GM03348 (cell line): ENCODE measurements at regions not wholly inside any gene's neighbourhood (a gene's known extent, or its start where the extent isn't known, plus 50 kb on each side); places are given as distances from the start of the nearest gene placed in this dataset.
"Not testable (repeated sequence)": the region's sequence is repeated elsewhere in the genome, so short reads cannot be mapped to it uniquely, and the experiment has no call there.

ENCODE experiments used
- DNase-seq: peaks from one replicate; pipeline ENCODE4 v3.0.0; 2012; ENCODE audit warnings: low spot score

DNA sequence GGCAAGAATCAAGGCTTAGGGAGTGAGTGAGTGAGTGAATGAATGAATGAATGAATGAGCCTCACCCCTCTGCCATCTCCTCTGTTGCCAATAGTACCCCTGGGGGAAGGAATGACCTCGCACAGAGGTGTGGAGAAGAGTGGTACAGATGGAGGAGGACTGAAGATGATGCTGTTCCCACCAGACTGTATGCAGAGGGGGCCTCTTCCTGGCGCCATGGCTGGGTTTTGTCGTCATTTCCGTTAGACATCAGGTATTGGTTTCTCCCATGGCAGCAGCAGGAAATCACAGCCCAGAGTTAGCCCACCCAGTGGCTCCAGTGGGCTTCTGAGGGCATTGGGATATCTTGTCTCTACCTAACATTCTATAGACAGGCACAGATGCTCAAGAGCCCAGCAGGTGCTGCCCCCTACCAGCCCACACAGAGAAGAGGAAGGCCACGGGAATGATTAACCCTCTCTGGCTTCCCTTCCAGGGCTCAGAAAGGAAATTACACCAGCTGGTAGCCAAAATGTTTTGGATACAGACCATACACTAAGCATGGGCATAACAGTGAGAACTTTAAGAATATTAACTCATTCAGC is 109.8 kb upstream of the SLC6A11 start:
- DNase-seq, result no peak

DNA sequence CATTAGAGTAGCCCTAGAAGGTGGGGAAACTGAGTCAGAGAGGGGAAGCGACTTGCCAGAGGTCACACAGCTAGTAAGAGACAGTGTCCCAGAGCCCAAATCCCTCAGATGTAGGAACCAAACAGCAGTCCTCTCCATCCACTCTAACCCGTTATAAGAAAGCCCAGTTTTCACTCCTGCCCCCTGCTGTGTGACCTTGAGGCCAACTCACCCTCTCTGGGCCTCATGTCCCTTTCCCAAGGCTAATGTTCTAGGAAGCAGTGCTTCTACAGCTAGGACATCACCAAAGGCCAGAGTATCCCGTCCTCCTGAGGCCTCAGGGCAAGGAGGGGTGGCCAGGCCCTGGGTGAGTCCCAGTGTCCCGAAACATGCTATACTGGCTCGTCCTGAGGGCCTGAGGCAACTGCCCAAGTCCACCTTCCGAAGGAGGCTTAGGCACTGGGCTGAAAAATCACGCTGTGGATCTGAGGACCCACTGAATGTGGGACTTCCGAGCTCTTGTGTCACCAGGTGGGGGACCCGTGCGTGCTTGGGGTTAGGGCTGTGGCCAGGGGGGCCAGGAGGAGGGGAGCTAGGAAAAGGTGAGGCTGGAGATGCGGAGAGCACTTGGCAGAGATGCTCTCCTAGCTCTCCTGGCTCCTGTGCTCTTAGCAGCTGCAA is 109.2 kb upstream of the SLC6A11 start:
- no peak for DNase-seq

DNA sequence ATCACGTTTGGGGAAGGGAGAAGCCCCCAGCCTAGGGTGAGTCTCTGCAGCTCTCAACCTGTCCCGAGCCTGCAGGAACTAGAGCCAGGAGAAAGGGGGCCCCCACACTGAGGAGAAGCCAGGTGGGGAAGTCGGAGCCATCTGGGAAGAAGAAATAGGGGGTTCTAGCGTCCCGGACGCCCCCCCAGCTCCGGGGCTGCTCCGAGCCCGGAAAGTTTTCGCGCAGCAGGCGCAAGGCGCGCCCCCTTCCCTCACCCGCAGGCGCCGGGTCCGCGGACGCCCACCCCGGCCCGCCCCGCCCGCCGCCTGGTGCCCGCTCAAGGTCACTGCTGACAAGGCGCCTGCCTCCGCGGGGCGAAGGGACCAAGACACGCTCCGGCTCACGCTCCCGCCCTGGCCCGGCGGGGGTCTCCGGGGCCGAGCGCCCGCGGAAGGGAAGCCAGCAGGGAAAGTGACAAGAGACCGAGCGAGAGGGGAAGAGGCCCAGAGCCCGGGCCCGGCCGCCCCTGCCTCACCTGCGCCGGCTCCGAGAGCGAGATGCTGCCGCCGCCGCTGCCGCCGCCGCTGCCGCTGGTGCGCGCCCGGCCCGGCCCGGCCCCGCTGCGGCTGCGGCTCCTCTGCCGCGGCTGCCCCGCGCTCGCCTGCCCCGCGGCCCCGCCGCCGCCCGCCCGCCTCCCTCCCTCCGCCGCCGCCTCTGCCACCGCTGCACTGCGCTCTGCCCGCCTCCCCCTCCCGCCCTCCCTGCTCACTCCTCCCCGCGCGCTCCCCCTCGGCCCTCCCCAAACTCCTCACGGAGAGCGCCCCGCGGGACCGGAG is 108.4 kb upstream of the SLC6A11 start:
- DNase-seq, result peak; percentile 23

DNA sequence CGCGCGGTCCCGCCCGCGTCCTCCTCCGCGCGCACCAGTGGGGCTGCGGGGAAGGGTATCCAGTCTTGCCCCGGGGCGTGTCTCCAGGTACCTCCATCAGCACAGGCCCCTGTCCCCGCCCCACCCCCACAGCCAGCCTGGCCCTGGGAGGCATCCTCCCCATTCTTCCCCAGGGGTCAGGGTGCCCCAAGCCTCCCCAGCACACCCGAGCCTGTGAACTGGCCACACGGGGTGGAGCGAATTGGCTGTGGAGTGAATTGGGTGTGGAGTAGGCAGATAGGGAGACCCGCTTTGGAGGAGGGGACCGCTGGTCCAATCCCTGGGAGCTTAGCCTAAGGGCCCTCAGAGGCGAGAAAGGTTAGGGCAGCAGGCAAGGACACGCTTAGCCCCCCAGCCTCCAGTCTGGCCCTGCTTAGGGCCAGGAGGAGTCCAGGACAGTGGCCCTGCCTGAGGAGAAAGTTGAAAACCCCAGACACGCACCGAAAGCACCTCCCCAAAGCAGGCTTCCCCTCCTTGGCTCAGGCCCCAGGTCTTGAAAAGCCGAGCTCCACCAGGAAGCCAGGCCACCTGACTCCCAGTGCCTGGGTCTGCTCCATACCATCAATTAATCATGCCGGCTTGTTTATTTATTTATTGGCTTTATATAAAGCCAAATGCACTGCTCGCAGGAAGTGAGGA is 107.7 kb upstream of the SLC6A11 start:
- peak; percentile 24 for DNase-seq

DNA sequence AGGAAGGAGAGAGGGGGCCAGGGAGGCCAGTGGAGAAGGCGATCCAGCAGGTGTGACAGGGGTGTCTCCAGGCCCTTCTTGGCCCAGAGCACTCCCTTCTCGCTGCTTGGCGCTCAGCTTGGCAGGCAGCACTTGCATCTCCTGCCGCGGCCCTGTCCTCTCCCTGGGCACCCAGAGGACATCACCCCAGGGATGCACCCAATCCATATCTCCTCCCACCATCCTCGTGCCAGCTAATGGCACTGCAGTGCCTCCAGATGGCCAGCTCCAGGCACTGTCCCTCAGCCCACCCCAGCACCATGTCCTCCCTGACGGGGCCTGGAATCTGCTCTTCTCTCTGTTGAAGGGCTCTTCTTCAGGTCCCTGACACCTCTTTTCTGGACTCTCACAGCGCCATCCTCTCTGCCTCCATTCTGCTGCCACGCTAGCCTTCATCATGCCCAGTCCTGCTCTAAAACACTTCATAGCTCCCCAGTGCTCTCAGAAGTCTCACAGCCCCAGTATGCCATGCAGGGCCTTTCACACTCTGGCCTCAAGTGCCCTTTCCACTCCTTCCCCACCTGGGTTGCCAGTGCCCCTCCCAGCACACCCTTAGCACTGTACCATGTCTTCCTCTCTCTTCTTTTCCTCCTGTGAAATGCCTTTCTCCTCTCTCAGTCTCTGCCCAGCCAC is 106.8 kb upstream of the SLC6A11 start:
- no peak for DNase-seq

DNA sequence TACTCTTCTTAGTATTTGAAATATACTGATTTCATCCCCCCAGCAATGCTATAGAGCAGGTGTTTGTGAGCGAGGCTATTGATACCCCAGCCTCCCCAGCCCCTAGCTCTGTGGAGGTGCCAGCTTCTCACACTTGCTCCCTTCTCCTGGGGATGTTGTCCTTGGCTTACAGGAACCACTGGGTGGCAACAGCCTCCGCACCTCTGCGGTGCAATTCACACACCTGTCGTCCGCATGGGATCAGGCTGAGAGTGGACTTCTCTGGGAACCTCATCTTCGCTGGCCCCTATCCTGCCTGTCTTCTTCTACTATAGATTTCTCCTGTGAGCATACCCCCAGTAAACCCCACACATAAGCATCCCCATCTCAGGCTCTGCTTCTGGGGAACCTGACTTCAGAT is 103.9 kb upstream of the SLC6A11 start:
- DNase-seq, result no peak

DNA sequence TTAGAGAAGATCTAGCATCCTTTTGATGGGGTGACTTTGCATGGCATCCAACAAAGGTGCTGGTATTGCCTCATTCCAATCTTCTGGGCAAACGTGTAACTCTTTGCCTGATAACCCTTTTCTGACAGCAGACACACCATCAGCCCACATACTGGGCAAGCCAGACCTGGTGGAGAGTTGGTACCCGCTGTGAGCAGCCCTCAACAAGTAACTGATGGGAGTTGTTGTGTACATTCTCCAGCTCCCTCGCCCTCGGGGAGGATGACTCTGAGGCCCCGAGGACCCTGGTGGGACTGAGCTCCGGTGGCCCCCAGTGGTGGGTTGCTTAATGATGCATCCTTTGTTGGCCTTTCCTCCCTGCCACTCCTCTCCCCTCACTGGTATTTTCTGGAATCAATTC is 102.4 kb upstream of the SLC6A11 start:
- no peak for DNase-seq

DNA sequence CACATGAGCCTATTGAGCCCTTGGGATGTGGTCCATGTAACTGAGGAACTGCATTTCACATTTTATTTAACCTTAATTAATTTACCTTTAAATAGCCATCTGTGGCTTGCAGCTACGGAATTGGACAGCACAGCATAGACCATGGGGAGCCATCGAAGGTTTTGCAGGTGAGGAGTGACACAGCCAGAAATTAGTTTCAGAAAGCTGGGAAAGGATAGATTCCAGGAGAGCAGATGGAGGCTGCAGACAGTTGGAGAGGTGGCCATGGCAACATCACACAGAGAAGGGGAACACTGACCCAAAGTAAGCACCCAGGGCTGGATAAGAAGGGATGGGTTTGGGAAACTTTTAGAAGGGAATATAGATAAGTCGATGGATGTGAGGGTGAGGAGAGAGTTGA is 100.1 kb upstream of the SLC6A11 start:
- no peak for DNase-seq

DNA sequence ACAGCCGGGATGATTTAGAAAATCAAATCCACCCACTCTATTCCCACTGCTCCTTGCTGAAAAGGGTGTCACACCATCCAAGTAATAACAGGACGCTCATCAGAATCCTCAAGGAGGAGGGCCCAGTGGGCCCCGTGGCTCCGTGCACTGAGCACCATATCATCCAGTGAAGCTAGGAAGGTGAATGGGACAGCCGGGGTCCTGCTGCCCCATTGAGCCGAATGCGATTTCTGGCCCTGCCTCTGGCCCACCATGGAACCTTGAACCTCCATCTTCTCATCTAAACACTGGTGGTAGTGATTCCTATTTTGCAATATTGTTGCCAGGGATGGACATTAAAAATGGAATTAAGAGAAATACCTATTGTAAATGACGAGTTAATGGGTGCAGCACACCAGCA is 99.1 kb upstream of the SLC6A11 start:
- DNase-seq, result no peak

DNA sequence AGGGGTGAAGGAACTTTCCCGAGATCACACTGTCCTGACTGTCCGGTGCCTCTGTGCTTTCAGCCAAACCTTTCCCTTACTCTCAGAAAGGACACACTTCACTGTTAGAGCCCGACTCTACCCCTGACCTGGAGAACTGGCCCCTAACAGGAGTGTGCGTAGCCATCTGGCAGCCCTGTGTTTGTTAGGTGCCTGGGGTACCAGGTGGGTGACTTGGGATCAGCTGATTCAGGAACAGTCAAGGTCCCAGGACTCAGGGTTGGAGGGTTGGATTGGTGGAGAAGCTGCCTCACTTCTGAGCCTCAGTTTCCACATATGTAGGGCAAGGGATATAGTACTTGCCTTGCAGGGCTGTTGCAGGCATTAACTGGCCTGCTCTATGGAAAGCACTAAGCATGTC is 98.3 kb upstream of the SLC6A11 start:
- DNase-seq, result no peak

DNA sequence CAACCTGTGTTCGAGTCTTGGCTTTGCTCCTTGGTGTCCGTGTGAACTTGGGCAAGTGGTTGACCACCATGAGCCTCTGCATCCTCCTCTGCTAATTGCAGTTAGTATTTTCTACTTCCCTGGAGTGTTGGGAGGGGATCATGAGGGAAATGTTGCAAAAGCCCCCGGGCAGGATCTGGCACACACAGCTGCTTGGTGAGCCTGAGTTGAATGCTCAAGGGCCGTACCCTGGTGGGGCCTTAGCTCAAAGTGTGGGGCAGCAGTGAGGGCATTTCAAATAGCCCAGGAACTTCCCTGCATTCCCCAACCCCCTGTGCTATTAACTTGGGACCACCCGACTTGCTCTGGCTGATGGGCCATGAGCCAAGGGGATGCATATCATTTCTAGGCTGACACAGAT is 94.9 kb upstream of the SLC6A11 start:
- DNase-seq, result no peak

DNA sequence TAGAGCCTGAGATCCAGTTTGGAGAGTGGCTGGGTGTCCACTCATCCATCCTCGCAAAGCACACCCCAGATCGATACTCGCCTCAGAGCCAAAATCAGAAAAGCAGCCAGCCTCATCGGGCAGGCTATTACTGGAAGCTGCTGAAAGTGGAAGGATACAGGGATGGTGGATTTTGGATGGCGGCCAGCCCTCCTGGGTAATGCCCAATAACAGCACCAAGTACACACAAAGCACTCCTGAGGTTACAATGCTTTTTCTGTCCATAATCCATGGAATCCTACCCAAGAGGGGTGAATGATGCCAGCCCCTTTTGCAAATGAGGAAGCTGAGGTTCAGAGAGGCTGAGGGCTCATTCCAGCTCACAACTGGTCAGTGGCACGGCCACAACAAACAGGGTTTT is 93.1 kb upstream of the SLC6A11 start:
- DNase-seq, result no peak

DNA sequence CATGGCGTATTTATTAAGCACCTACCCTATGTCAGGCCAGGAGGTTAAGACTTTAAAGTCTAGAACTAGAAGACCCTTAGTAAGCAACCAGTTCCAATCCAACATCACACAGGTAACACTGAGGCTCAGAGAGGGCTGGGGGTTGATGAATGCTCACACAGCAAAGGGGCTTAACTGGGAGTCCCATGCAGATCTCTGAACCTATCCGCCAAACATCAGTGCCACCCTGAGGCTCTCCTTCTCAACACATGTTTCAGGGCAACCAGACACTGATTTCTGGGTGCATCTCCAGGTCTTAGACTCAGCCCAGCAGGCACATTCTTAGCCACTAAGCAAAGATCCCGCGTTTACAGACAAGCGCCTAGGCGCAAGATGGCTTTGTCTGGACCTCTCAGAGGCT is 92.0 kb upstream of the SLC6A11 start:
- no peak for DNase-seq

DNA sequence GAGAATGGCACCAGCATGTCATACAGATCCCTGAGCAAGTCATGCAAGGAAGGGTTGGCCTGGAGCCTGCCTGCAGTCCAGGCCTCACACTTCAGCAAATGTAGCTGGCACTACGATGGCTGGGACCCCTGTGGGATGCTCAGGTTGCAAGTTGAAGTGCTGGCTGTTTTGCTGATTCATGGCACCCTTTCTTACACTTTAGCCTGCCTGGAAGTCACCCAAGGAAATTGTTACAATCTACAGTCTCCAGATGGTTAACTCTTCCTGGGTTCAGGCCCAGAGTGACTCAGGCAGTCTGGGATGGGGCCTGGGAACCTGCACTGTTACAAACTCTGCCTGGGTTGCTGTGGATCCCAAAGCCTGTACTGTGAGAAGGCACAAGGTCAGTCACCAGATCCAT is 91.0 kb upstream of the SLC6A11 start:
- no peak for DNase-seq

DNA sequence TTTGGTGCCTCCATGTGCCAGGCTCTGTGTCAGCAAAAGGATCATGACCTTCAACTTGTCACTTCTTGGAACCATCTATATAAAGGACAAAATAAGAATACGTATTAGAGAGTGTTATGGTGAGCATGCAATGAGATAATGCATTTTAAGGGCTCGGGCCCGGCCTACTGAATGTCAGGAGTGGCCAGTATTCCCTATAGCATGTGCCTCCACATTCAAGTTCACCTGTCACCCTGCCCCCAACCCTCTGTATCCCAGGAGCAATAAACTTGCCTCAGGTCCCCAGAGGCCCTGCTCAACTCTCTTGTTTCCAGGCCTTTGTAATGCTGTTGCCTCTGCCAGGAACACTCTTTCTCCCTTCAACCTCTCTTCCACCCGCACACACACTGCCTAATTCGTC is 90.2 kb upstream of the SLC6A11 start:
- DNase-seq, result no peak

DNA sequence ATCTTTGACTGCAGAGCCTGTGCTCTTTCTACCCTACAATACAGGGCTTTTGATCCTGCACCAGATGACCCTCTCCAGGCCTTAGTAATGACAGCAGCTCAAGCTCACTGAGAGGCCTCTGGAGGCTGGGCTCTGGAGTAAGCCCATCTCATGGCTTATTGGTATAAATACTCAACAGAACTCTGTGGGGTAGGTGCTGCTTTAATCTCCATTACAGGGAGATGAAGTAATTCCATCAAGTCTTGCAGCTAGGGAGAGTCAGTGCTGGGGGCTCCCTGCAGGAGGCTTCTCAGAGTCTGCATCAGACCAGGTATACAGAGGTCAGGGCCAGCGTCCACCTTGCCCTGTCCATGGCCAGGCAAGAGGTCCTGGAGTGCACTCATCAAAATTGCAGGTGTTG is 89.2 kb upstream of the SLC6A11 start:
- DNase-seq, result no peak

DNA sequence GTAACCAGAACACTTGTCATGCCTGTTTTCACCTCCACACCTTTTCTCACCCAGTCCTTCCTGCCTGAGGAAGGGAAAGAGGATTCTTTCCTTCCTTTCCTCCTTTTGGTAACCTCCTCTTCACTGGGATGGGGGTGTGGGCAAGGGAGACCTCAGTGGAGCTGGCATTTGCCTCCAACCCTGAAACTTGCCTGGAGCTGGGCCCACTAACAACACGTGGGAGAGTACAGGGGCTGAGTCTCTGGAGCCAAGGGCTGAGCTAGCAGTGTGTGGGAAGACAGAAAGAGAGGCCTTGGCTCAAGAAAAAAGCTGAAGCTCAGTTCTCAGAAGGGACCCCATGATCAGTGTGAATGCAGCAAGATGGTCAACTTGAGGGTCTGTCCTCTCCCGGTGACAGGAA is 86.6 kb upstream of the SLC6A11 start:
- DNase-seq, result no peak

DNA sequence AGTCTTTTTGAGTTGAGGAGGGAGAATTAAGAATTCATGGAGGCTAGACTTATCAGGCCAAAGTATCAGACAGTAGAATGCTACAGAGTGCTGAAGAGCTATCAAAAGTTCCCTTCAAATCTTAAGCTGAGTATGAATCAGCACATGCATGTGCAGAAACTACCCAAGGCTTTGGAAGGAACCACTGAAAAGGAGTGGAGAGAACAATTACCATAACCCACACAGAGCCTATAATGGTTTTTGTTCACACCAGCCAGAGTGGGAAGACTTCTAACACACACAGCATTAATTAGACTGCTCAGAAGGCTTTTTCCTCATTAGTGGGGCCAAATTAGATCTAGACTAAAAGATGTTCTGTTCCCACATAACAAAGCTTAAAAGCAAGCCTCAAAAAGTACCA is 83.7 kb upstream of the SLC6A11 start:
- no peak for DNase-seq

DNA sequence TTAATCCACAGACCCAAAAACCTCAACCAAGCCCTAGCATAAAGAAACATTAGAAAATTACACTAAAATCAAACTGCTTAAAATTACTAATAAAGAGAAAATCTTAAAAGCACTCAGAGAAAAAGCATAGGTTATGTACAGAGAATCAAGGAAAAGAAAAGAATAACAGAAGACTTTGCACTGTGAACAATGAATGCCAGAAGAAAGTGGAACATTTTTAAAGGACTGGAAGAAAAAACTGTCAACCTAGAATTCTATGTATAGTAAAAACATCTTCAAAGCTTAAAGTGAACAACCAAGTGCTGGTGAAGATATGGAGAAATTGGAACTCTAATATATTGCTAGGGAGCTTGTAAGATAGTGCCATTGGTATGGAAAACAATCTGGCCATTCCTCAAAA is 82.7 kb upstream of the SLC6A11 start:
- no peak for DNase-seq

DNA sequence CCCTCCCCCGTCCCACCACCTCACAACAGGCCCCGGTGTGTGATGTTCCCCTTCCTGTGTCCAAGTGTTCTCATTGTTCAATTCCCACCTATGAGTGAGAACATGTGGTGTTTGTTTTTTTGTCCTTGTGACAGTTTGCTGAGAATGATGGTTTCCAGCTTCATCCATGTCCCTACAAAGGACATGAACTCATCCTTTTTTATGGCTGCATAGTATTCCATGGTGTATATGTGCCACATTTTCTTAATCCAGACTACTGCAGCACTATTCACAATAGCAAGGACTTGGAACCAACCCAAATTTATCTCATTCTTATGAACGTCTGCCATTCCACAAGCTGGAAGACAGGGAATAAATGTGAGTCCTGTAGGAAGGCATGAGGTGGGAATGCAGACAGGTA is 79.6 kb upstream of the SLC6A11 start:
- not testable (repeated sequence) for DNase-seq

DNA sequence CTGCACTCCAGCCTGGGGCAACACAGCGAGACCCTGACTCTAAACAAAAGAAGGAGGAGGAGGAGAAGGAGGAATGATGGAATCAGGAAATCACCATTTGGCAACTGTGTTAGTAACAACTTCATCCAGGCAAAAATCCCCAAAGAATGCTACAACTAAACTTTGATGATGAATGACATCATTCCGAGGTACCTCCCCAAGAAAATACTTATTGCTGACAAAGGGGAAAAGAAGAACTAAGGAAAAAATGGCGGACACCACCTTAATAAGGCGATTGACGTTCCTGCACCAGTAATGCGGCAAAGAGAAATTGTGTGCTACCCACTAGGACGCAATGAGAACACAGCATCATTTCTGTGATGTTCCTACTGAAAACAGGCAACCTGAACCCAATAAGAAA is 78.2 kb upstream of the SLC6A11 start:
- no peak for DNase-seq

DNA sequence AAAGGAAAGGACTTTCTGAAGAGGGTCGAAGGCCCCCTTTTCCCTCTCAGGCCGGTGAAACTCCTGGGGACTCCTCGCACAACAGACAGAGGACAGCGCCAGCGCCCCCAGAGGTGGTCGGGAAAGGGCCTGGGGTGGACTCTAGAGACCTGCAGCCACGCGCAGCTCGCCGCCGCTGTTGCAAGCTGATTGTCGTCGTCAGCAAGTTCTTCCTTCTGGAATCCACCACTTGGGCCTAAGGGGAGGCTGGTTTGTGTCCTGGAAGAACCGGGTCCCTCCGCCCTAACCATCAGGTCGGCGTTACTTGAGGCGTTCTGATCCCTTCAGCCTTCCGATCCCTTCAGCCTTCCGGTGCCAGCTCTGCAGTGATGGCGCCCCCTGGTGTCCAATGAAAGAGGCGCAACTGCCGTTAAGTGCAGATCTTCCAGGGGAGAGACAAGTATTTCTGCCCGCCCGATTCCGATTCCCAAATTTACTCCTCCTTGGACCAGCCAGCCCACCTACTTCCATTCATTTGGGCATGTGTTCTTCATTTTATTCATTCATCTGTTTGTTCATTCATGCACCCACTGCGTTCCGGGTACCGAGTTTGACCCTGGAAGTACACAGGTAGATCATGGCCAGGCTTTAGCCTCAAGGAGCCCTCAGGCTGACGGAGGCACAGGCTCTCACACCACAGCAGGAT is 77.2 kb upstream of the SLC6A11 start:
- peak; percentile 79 for DNase-seq
